GM12878 (cell line): ENCODE measurements at regions not wholly inside any gene's neighbourhood (a gene's known extent, or its start where the extent isn't known, plus 50 kb on each side); places are given as distances from the start of the nearest gene placed in this dataset.

Experiments used
- ATAC-seq: fragments of 200-7000 bp; cut with Tn5 transposase; 3 replicates; pipeline ENCODE4 v1.9.1; 2020; ENCODE audit warnings: mild to moderate bottlenecking, moderate library complexity
- BruUV-seq: library from RNA; stranded (reverse); fragments of 400-500 nt; replicated peaks from 2 replicates; lab custom pipeline; 2021; lab: Mats Ljungman, UMichigan
- CTCF ChIA-PET: fragments of 300-600 bp; sonication (Branson Sonifier 250); formaldehyde crosslinking; extraction: SDS; loops from one replicate; lab custom pipeline; 2021; ENCODE audit warnings: inconsistent platforms; lab: Yijun Ruan, JAX
- POLR2A ChIA-PET: fragments of 350-600 bp; formaldehyde crosslinking; extraction: SDS; loops from one replicate; lab custom pipeline; 2021; ENCODE audit warnings: inconsistent platforms; lab: Charles Lee
- RAD21 ChIA-PET: fragments of 300-600 bp; sonication (Branson Sonifier 250); formaldehyde crosslinking; loops from one replicate; lab custom pipeline; 2023; ENCODE audit warnings: antibody characterized with exemption; ENCODE audit not compliant: unreplicated experiment; lab: Charles Lee
- SMC1A ChIA-PET: fragments of 300-600 bp; sonication (Branson Sonifier 250); formaldehyde crosslinking; loops from one replicate; lab custom pipeline; 2023; ENCODE audit not compliant: unreplicated experiment, uncharacterized antibody; lab: Charles Lee
- DNase-seq: peaks from one replicate; pipeline ENCODE4 v3.0.0-alpha.2; 2011; ENCODE audit warnings: low read depth, low spot score
- FAIRE-seq: peaks from 3 replicates; lab custom pipeline; 2011; peaks lifted over from hg19 to GRCh38; lab: Jason Lieb, UNC
- H2AFZ ChIP-seq: 2 replicates; pipeline ENCODE4 v1.6.0; 2011; ENCODE audit warnings: low read depth, low read length, control low read depth; ENCODE audit not compliant: control insufficient read depth
- H3K27ac ChIP-seq: 2 replicates; pipeline ENCODE4 v1.5.1; 2011; ENCODE audit warnings: control low read depth; ENCODE audit not compliant: control insufficient read depth, insufficient read depth
- H3K27me3 ChIP-seq, 2 experiments: replicated peaks in 1 of 2; 2 replicates each; pipeline versions ENCODE4 v1.6.0 to v1.6.1; 2011; ENCODE audit warnings: low read length in 1 of 2; ENCODE audit not compliant: control insufficient read depth in 2 of 2, insufficient read depth in 2 of 2
- H3K36me3 ChIP-seq, 2 experiments: 2 replicates each; pipeline ENCODE4 v1.5.1; 2011; ENCODE audit warnings: low read length in 1 of 2; ENCODE audit not compliant: control insufficient read depth in 2 of 2, insufficient read depth in 2 of 2
- H3K4me1 ChIP-seq: 2 replicates; pipeline ENCODE4 v1.6.1; 2011; ENCODE audit warnings: mild to moderate bottlenecking, low read length, moderate library complexity, mixed read lengths; ENCODE audit not compliant: control insufficient read depth, insufficient read depth
- H3K4me2 ChIP-seq: 2 replicates; pipeline ENCODE4 v1.6.0; 2011; ENCODE audit warnings: control low read depth; ENCODE audit not compliant: control insufficient read depth, insufficient read depth
- H3K4me3 ChIP-seq: fragments of 200-600 bp; sonication (generic); 2 replicates; pipeline ENCODE4 v1.5.1; 2016
- H3K79me2 ChIP-seq: 2 replicates; pipeline ENCODE4 v1.6.0; 2011; ENCODE audit warnings: low read length; ENCODE audit not compliant: control insufficient read depth, insufficient read depth
- H3K9ac ChIP-seq: 2 replicates; pipeline ENCODE4 v1.8.0; 2011; ENCODE audit warnings: low read length, control low read depth, mixed read lengths; ENCODE audit not compliant: control insufficient read depth, insufficient read depth
- H3K9me3 ChIP-seq: replicated peaks from 3 replicates; pipeline ENCODE4 v1.5.1; 2011; ENCODE audit warnings: mild to moderate bottlenecking, low read length; ENCODE audit not compliant: control insufficient read depth, insufficient read depth
- H4K20me1 ChIP-seq: 2 replicates; pipeline ENCODE4 v1.6.0; 2011; ENCODE audit not compliant: control insufficient read depth, insufficient read depth
- EZH2 ChIP-seq: IDR thresholded peaks from 2 replicates; pipeline ENCODE4 v1.6.1; 2012; ENCODE audit warnings: low read depth, mild to moderate bottlenecking, control low read depth, inconsistent platforms, low read length, borderline replicate concordance; ENCODE audit not compliant: control insufficient read depth
- FOS ChIP-seq: IDR thresholded peaks from 3 replicates; pipeline ENCODE4 v1.6.1; 2011; ENCODE audit warnings: borderline replicate concordance; ENCODE audit not compliant: insufficient read length; ENCODE audit errors: extremely low read depth
- MYC ChIP-seq: IDR thresholded peaks from 2 replicates; pipeline ENCODE4 v1.6.1; 2011; ENCODE audit warnings: mild to moderate bottlenecking, low read length, moderate library complexity, inconsistent platforms; ENCODE audit not compliant: insufficient read depth, insufficient replicate concordance, insufficient read length, severe bottlenecking
- RELA ChIP-seq: fragments of 450-650 bp; IDR thresholded peaks from 2 replicates; pipeline ENCODE4 v1.8.0; 2014; ENCODE audit warnings: borderline replicate concordance; ENCODE audit not compliant: partially characterized antibody
- WGBS: methylation state at CpG from one replicate; pipeline ENCODE4 v1.1.6; 2016; ENCODE audit warnings: low lambda C conversion rate; ENCODE audit not compliant: insufficient replicate concordance, insufficient coverage; ENCODE audit errors: missing lambda C conversion rate; 5-methylcytosine and 5-hydroxymethylcytosine counted together
- in situ Hi-C: fragments of 300-500 bp; cut with MboI; formaldehyde crosslinking; loops from 9 replicates; pipeline ENCODE4 v1.14.3; 2018; ENCODE audit warnings: mixed read lengths
- intact Hi-C: fragments of 100-400 bp; cut with micrococcal nuclease; formaldehyde crosslinking; loops from one replicate; pipeline ENCODE4 v1.14.2; 2022; ENCODE audit not compliant: unreplicated experiment

GRCh38 chr20:50317609-50318008 is 127.0 kb downstream of the CEBPB start:
- Histone ChIP-seq H4K20me1 (no peaks in the 10 kb centered on the region), H3K27ac (no peak overlapping the region), H3K4me2 (no peak overlapping the region), H3K27me3 (peaks cover 0 to 3% of the 10 kb centered on the region in 2 experiments; a peak in 3 of 4 replicates), H3K9ac (no peak overlapping the region), H3K79me2 (no peaks in the 10 kb centered on the region), H3K9me3 (no peaks in the 10 kb centered on the region; the same call in 2 of the 3 replicates), H3K36me3 (no peaks in the 10 kb centered on the region), H3K4me1 (no peaks in the 10 kb centered on the region), H2AFZ (no peak overlapping the region), H3K4me3 (no peak overlapping the region)
- no peak for TF ChIP-seq RELA
- no TSS peak for BruUV-seq
- ChIA-PET RAD21 (no interaction called here), CTCF (no interaction called here), SMC1A (no interaction called here), POLR2A (no interaction called here)
- intact Hi-C loops (no loop called here), in situ Hi-C loops (no loop called here)
- no peak for ATAC-seq
- no peak for DNase-seq
- no peak for FAIRE-seq
- 40% methylated on average over 7 of the region's 7 CpGs for WGBS

- TF ChIP-seq MYC (no peak), RELA (no peak), FOS (no peak), EZH2 (no peak)
- no peaks in the 10 kb centered on the region for H3K4me1 ChIP-seq
- no peak for FAIRE-seq
- SMC1A ChIA-PET = interaction anchor here (2.1 kb wide), 1 partner anchor 10 kb away, joined by 4 read pairs; no protein-coding TSS in a partner anchor
- no peak overlapping the region for H3K9ac ChIP-seq
- POLR2A ChIA-PET = no interaction called here
- 49% methylated on average over 8 of the region's 8 CpGs for WGBS
- H3K4me3 ChIP-seq = no peak overlapping the region
- H2AFZ ChIP-seq = no peak overlapping the region
- no peak overlapping the region for H3K4me2 ChIP-seq
- no peak overlapping the region for H3K27ac ChIP-seq
- no peaks in the 10 kb centered on the region for H3K79me2 ChIP-seq
- no peaks in the 10 kb centered on the region for H4K20me1 ChIP-seq
- intact Hi-C loops = no loop called here
- RAD21 ChIA-PET = no interaction called here
- no peak for ATAC-seq
- no TSS peak for BruUV-seq
- H3K9me3 ChIP-seq = no peaks in the 10 kb centered on the region
- CTCF ChIA-PET = no interaction called here
- DNase-seq = no peak
- H3K36me3 ChIP-seq = no peaks in the 10 kb centered on the region
- peaks cover 0 to 3% of the 10 kb centered on the region in 2 experiments; a peak in 2 of 4 replicates for H3K27me3 ChIP-seq
- in situ Hi-C loops = no loop called here
Measured at GRCh38 chr20:50318710-50319109, 128.1 kb downstream of the CEBPB start.
